ENCODE measurements at regions not wholly inside any gene's neighbourhood (a gene's known extent, or its start where the extent isn't known, plus 50 kb on each side); places are given as distances from the start of the nearest gene placed in this dataset.

- no peaks in the 10 kb centered on the region for H3K4me1 ChIP-seq
- intact Hi-C loops (cut with DNase I; ENCODE audit: low total_unique reads) = no loop called here
- H3K27ac ChIP-seq = no peak overlapping the region
- no peak for DNase-seq
- no peak overlapping the region for H3K4me3 ChIP-seq
- no peaks in the 10 kb centered on the region for H3K36me3 ChIP-seq
- no peaks in the 10 kb centered on the region for H3K27me3 ChIP-seq
- H3K9me3 ChIP-seq = no peaks in the 10 kb centered on the region
- TF ChIP-seq POLR2AphosphoS5 (IDR thresholded peaks at IDR 0.05) = no peak
- TF ChIP-seq EP300 (IDR thresholded peaks at IDR 0.05) = no peak
- TF ChIP-seq CTCF (IDR thresholded peaks at IDR 0.05) = no peak
- TF ChIP-seq POLR2A (IDR thresholded peaks at IDR 0.05) = no peak
- 52 to 73% (median 62%) methylated on average over 2 of the region's 2 CpGs for whole genome bisulfite sequencing, 5 donors
Observed at GRCh38 chr9:73775757-73776156, 624.1 kb downstream of the ANXA1 start.

- Histone ChIP-seq H3K27ac (no peak overlapping the region), H3K27me3 (no peaks in the 10 kb centered on the region), H3K9me3 (peaks cover 0 to 9% (median 3%) of the 10 kb centered on the region in 4 donors), H3K4me3 (no peak overlapping the region), H3K36me3 (no peaks in the 10 kb centered on the region), H3K4me1 (no peaks in the 10 kb centered on the region)
- intact Hi-C loops (cut with DNase I; ENCODE audit: low total_unique reads) = no loop called here
- DNase-seq = no peak
- TF ChIP-seq POLR2AphosphoS5 (IDR thresholded peaks at IDR 0.05) = no peak
- no peak for TF ChIP-seq CTCF (IDR thresholded peaks at IDR 0.05)
- no peak for TF ChIP-seq POLR2A (IDR thresholded peaks at IDR 0.05)
- no peak for TF ChIP-seq EP300 (IDR thresholded peaks at IDR 0.05)
Observed at GRCh38 chr9:73780916-73781315, 629.3 kb downstream of the ANXA1 start.

GRCh38 chr9:73782166-73782565 lies 630.5 kb downstream of the ANXA1 start:
- intact Hi-C loops (cut with DNase I; ENCODE audit: low total_unique reads) = no loop called here
- no peak overlapping the region for H3K4me3 ChIP-seq
- WGBS, 5 donors = 53 to 64% (median 57%) methylated on average over 3 of the region's 3 CpGs
- H3K9me3 ChIP-seq = peaks cover 0 to 9% (median 3%) of the 10 kb centered on the region in 4 donors
- no peak for DNase-seq
- no peaks in the 10 kb centered on the region for H3K4me1 ChIP-seq
- H3K27ac ChIP-seq = no peak overlapping the region
- no peaks in the 10 kb centered on the region for H3K27me3 ChIP-seq
- no peaks in the 10 kb centered on the region for H3K36me3 ChIP-seq
- TF ChIP-seq POLR2AphosphoS5 (IDR thresholded peaks at IDR 0.05) (no peak), CTCF (IDR thresholded peaks at IDR 0.05) (no peak), EP300 (IDR thresholded peaks at IDR 0.05) (no peak), POLR2A (IDR thresholded peaks at IDR 0.05) (no peak)

GRCh38 chr9:73799446-73799845 lies 647.8 kb downstream of the ANXA1 start:
- DNase-seq = no peak
- Histone ChIP-seq H3K27ac (no peak overlapping the region), H3K9me3 (no peaks in the 10 kb centered on the region), H3K4me3 (no peak overlapping the region), H3K27me3 (no peaks in the 10 kb centered on the region), H3K4me1 (no peaks in the 10 kb centered on the region), H3K36me3 (no peaks in the 10 kb centered on the region)
- intact Hi-C loops (cut with DNase I; ENCODE audit: low total_unique reads) = no loop called here
- no peak for TF ChIP-seq POLR2A (IDR thresholded peaks at IDR 0.05)
- TF ChIP-seq POLR2AphosphoS5 (IDR thresholded peaks at IDR 0.05) = no peak
- TF ChIP-seq CTCF (IDR thresholded peaks at IDR 0.05) = no peak
- no peak for TF ChIP-seq EP300 (IDR thresholded peaks at IDR 0.05)

All from stomach (tissue), 8 donors.